Neural progenitor cell (in vitro differentiated cells): ENCODE measurements at regions not wholly inside any gene's neighbourhood (a gene's known extent, or its start where the extent isn't known, plus 50 kb on each side); places are given as distances from the start of the nearest gene placed in this dataset.

Experiments used
- CTCF ChIP-seq: fragments of 200-600 bp; sonication (generic); IDR thresholded peaks from 2 replicates; pipeline ENCODE4 v1.5.1; 2017; ENCODE audit warnings: antibody characterized with exemption, mild to moderate bottlenecking
- EZH2phosphoT487 ChIP-seq: fragments of 200-600 bp; sonication (generic); IDR thresholded peaks from 2 replicates; pipeline ENCODE4 v1.6.1; 2017; ENCODE audit warnings: antibody characterized with exemption

DNA sequence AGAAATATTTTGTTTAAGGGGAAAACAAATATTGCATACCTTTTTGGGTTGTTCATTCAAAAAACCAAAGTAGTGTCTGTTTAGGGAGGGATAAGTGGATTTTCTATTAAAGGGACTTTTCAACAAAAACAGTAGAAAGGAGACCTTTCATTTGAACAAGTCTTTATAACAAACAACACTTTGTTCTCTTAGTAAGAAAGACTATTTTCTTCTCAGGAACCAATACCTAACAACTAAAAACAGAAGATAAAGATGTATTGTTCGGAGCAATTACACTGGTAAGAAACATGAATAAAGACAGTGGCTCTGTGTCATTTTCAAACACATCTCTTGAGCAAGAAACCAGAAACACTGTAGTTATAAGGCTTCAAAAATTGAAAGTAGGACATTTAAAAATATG is 1610.1 kb upstream of the PCDH20 start:
- TF ChIP-seq EZH2phosphoT487 = no peak
- TF ChIP-seq CTCF = no peak
